Psoas muscle (tissue), 7 donors: ENCODE measurements at regions not wholly inside any gene's neighbourhood (a gene's known extent, or its start where the extent isn't known, plus 50 kb on each side); places are given as distances from the start of the nearest gene placed in this dataset.

Source experiments
- ATAC-seq, 4 donors: fragments of 200-7000 bp; cut with Tn5 transposase; one replicate each; pipeline ENCODE4 v1.9.1; 2020; ENCODE audit warnings: moderate library complexity in 3 of 4, mild to moderate bottlenecking in 2 of 4
- DNase-seq, 2 donors: peaks; one replicate each; pipeline ENCODE4 v3.0.0-alpha.2; 2020
- H3K27ac ChIP-seq: fragments of 200-600 bp; one replicate; pipeline ENCODE4 v1.8.0; 2022
- H3K27me3 ChIP-seq, 3 donors: fragments of 200-600 bp in 1 of 3; one replicate each; pipeline versions ENCODE4 v1.6.1 to v1.8.0; 2013 to 2022; ENCODE audit warnings: low read length in 2 of 3, mild to moderate bottlenecking in 2 of 3, moderate library complexity in 1 of 3; ENCODE audit not compliant: insufficient read depth in 3 of 3
- H3K36me3 ChIP-seq, 2 donors: fragments of 200-600 bp in 1 of 2; one replicate each; pipeline versions ENCODE4 v1.6.1 to v1.8.0; 2013 to 2022; ENCODE audit warnings: low read depth in 1 of 2, mild to moderate bottlenecking in 1 of 2, moderate library complexity in 1 of 2; ENCODE audit not compliant: insufficient read depth in 1 of 2
- H3K4me1 ChIP-seq: fragments of 200-600 bp; one replicate; pipeline ENCODE4 v1.8.0; 2022
- H3K4me3 ChIP-seq: fragments of 200-600 bp; one replicate; pipeline ENCODE4 v1.8.0; 2022; ENCODE audit warnings: mild to moderate bottlenecking
- H3K9me3 ChIP-seq: fragments of 200-600 bp; one replicate; pipeline ENCODE4 v1.8.0; 2022
- WGBS, 3 donors: extraction: QIAGEN DNeasy Blood & Tissue Kit; methylation state at CpG; one replicate each; pipeline versions ENCODE4 v1.1.6 to v1.1.7; 2013; 5-methylcytosine and 5-hydroxymethylcytosine counted together
- intact Hi-C, 2 donors: fragments of 100-400 bp; cut with DNase I; formaldehyde crosslinking; loops; one replicate each; pipeline versions ENCODE4 v1.11.0 to v1.14.2; 2022
- TF ChIP-seq, protein P1 (sequence below): fragments of 200-600 bp; IDR thresholded peaks from one replicate; pipeline ENCODE4 v1.8.0; 2022; ENCODE audit warnings: antibody characterized with exemption
- donor health status: healthy with polysubstance abuse.
- donor health status: DM: no; HTN: no; CAD: no; lungs with moderate emphysema.
- donor health status: Bipolar disorder and iron deficiency.
- donor health status: healthy.
- donor health status: DM: yes; HTN: yes; CAD: no.
- donor health status: DM: no; HTN: no; CAD: no.
- donor health status: DM: yes; HTN: yes; CAD: no.

DNA sequence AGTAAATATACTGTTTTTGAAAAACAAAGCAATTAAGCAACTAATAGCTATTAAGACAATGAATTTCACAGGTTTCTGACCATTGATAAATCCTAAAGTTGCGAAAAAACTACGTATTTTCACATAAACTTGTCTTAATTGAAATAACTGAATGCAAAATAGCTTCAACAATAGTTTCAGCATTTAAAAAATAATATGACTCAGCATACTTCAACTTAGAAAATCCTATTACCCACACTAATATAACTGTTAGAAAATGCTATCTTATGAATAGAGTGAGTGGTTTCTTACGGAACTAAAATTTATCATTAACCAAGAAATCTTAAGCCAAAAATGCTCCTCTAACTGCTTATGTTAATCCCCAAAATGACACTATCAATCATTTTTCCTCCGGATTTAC lies 183.9 kb downstream of the AVL9 start:
- 96 to 97% (median 97%) methylated on average over 4 of the region's 4 CpGs for WGBS, 3 donors
- Histone ChIP-seq H3K4me3 (no peak overlapping the region), H3K9me3 (no peaks in the 10 kb centered on the region), H3K36me3 (peaks cover 0 to 15% of the 10 kb centered on the region in 2 donors), H3K27me3 (no peaks in the 10 kb centered on the region), H3K27ac (no peak overlapping the region), H3K4me1 (no peaks in the 10 kb centered on the region)
- intact Hi-C loops = no loop called here
- DNase-seq = no peak
- no peak for ATAC-seq
- TF ChIP-seq, protein P1, sequence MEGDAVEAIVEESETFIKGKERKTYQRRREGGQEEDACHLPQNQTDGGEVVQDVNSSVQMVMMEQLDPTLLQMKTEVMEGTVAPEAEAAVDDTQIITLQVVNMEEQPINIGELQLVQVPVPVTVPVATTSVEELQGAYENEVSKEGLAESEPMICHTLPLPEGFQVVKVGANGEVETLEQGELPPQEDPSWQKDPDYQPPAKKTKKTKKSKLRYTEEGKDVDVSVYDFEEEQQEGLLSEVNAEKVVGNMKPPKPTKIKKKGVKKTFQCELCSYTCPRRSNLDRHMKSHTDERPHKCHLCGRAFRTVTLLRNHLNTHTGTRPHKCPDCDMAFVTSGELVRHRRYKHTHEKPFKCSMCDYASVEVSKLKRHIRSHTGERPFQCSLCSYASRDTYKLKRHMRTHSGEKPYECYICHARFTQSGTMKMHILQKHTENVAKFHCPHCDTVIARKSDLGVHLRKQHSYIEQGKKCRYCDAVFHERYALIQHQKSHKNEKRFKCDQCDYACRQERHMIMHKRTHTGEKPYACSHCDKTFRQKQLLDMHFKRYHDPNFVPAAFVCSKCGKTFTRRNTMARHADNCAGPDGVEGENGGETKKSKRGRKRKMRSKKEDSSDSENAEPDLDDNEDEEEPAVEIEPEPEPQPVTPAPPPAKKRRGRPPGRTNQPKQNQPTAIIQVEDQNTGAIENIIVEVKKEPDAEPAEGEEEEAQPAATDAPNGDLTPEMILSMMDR = no peak

DNA sequence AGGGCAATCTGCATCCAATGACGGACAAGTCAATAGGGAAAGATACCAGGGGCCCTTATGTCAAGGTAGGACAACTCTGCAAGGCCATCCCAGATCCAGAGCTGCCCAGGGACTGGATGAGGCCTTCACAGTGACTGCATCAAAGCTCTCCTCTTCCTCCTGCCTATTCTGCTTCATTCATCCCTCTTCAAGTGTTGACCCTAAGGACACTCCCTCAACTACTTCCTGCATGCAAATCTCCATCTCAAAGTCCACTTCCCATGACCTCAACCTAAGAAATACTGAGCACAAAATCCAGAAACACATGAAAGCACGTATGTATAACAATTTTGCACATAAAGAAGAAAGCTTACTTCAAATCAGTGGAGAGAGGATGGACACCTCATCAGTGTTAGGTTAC lies 182.3 kb downstream of the AVL9 start:
- Histone ChIP-seq H3K27me3 (no peaks in the 10 kb centered on the region), H3K4me3 (no peak overlapping the region), H3K27ac (no peak overlapping the region), H3K4me1 (no peaks in the 10 kb centered on the region), H3K36me3 (peaks cover 0 to 15% of the 10 kb centered on the region in 2 donors), H3K9me3 (no peaks in the 10 kb centered on the region)
- no peak for DNase-seq
- TF ChIP-seq, protein P1 = no peak
- 89 to 95% (median 94%) methylated on average over 2 of the region's 2 CpGs for WGBS, 3 donors
- no peak for ATAC-seq
- intact Hi-C loops = no loop called here

DNA sequence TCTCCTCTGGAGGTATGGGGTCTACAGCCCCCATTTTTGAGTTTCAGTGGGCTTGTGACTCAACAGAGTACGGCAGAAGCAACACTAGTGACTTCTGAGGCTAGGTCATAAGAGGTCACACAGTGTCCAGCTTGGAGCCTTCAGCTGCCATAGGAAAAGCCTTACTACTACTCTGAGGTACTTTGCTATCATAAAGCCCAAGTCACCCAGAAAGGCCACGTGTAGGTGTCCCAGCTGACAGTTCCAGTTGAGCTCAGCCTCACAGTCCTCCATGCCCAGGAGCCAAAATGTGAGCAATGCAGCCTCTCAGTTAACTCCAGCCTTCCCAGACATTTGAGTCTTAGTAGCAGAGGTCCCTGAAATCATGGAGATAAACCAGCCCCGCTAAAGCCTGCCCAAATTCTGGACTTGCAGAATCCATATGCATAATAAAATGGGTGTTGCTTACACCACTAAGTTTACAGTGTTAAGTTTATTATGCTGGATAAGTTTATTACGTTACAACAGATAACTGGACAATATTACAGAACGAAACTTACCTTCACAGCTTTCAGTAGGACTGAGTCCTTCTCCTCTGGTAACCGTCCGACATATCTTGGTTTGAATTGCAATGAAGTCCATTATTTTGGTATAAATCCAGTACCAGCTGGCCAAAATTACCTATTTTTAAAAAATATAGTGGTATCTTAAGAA lies 181.1 kb downstream of the AVL9 start:
- Histone ChIP-seq H3K4me3 (no peak overlapping the region), H3K9me3 (no peaks in the 10 kb centered on the region), H3K27me3 (no peaks in the 10 kb centered on the region), H3K36me3 (peaks cover 0 to 15% of the 10 kb centered on the region in 2 donors), H3K27ac (no peak overlapping the region), H3K4me1 (peaks cover 3% of the 10 kb centered on the region)
- no peak for DNase-seq
- ATAC-seq = no peak
- TF ChIP-seq, protein P1 = no peak
- intact Hi-C loops = no loop called here
- WGBS, 3 donors = 88 to 92% (median 90%) methylated on average over 7 of the region's 7 CpGs

DNA sequence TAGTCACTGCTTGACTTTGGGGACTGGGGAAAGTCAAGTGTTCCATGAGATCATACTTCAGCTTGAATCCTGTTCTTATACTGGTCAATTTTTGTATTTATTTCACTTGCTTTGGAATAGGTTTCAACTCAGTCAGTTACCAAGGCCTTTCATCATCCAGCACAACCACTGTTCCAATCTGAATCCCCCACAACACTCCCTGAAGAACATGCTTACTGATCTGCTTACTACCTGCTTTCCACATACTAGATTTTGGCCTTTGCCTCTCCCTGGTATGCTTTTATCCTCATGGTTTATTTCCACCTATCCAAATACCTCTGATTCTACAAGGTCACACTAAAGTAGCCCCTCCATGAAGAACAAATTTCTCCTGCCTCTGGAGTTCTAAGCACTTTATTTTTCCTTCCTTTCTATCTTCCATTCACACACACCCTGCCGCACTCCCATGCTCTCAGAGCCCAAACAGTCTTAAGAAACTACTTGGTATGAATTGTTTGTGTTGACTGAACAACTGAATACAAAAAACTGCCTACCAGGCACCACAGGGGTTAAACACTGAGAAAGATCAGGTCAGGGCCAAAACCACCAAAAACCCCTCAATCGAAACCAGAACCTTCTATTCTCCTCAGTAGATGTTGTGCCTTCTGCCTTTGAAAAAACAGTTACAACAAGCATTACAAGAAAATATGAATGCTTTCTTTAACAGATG lies 178.1 kb downstream of the AVL9 start:
- ATAC-seq (no peak), DNase-seq (no peak)
- Histone ChIP-seq H3K4me1 (peaks cover 7% of the 10 kb centered on the region), H3K27me3 (no peaks in the 10 kb centered on the region), H3K27ac (no peak overlapping the region), H3K4me3 (no peak overlapping the region), H3K9me3 (no peaks in the 10 kb centered on the region), H3K36me3 (peaks cover 0 to 18% of the 10 kb centered on the region in 2 donors)
- WGBS, 3 donors = 86 to 93% (median 93%) methylated on average over 2 of the region's 2 CpGs
- intact Hi-C loops = no loop called here
- TF ChIP-seq, protein P1 = no peak
